NCI-H748 (cell line): ENCODE measurements at regions not wholly inside any gene's neighbourhood (a gene's known extent, or its start where the extent isn't known, plus 50 kb on each side); places are given as distances from the start of the nearest gene placed in this dataset.
A peak's percentile ranks its signal among the peaks of the same experiment; 100 is the strongest.
"Not testable (repeated sequence)": the region's sequence is repeated elsewhere in the genome, so short reads cannot be mapped to it uniquely, and the experiment has no call there.

Source experiments
- DNase-seq: peaks from one replicate; lab custom pipeline; 2025; ENCODE audit not compliant: unreplicated experiment; lab: John Stamatoyannopoulos, UW

DNA sequence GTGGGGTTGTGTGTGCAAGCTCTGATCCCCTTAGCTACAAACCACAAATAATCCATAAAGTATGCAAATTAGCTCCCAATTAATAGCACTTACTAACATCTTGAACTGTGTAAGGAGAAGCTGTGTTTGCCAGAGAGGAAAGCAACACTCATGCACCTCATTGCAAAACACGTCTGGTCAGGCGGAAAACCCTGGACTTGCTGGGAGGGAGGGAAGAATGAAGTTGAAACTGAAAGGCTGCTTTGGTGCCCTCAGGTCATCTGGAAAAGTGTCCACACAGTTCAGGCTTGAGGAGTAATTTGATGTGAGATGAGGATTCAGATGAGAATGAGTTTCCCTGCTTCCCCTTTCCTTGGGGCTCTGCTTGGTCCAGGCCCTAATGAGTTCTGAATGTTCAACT lies 185.5 kb upstream of the ANKRD28 start:
- DNase-seq: no peak

DNA sequence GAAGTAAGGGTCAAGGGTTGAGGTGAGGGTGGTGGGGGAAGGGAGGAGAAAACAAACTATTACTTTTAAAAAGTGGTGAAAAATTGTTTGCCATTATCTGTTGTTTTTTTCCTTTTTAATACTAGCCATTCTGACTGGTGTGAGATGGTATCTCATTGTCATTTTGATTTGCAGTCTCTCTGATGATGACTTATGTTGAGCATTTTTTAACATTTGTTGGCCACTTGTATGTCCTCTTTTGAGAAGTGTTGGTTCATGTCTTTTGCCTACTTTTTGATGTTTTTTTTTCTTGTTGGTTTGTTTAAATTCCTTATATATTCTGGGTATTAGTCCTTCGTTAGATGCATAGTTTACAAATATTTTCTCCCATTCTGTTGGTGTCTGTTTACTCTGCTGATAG lies 185.9 kb upstream of the ANKRD28 start:
- no peak for DNase-seq

DNA sequence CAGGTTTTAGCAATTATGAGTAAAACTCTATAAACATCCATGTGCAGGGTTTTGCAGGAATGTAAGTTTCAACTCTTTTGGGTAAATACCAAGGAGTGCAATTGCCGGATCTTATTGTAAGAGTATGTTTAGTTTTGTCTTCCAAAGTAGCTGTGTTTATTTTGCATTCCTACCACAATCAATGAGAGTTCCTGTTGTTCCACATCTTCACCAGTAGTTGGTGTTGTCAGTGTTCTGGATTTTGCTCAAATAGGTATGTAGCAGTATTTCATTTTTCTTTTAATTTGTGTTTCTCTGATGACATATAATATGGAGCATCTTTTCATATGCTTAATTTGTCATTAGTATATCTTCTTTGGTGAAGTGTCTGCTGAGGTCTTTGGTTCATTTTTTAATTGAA lies 185.1 kb upstream of the GALNT15 start:
- DNase-seq: no peak

DNA sequence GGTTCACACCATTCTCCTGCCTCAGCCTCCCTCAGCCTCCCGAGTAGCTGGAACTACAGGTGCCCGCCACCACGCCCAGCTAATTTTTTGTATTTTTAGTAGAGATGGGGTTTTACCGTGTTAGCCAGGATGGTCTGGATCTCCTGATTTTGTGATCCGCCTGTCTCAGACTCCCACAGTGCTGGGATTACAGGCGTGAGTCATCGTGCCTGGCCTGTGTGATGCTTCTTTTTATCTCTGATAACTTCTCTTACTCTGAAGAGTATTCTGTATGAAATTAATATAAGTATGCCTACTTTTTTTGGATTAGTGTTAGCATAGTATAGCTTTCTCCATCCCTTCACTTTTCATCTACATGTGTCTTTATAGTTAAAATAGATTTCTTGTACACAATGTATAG lies 180.8 kb upstream of the GALNT15 start:
- DNase-seq: not testable (repeated sequence)

DNA sequence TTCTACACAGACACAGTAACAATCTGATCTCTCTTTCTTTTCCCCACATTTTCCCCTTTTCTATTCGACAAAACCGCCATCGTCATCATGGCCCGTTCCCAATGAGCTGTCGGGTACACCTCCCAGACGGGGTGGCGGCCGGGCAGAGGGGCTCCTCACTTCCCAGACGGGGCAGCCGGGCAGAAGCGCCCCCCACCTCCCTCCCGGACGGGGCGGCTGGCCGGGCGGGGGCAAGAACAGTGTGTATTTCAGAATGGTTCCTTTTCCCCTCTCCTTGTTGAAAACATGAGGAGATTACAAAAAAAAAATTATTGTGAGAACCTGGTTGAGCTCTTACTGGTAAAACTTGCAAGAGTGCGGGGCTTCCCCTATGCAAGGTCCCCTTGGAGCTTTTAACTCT lies 178.0 kb upstream of the GALNT15 start:
- not testable (repeated sequence) for DNase-seq

DNA sequence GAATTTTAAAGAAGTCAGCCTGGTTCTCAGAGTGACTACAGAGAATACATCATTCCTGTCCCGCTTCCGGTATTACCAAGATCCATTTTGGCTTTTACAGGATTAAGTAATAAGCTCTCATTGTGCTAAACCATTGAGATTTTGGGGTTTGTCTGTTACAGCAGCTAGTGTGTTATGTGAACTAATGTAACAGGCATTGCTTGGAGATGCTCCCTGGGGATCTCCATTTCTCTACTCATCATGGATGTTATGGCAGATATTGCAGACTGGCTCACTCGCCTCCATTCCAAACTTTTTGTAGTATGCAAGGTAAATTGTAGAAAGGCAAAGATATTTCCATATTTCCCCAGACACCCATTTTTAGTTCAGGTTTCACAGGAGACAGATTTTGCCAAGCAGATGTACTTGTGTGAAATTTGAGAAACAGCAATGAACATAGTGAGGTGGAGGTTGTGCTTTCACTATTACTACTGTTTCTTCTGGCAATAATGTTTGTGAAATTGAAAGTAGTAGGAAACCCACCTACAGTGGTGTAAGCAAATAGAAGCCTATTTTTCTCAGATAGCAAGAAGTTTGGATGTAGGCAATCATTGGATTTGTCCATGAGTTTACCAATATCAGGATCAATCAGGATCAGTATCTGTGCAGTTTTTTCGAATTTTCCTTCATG lies 177.1 kb upstream of the GALNT15 start:
- no peak for DNase-seq

DNA sequence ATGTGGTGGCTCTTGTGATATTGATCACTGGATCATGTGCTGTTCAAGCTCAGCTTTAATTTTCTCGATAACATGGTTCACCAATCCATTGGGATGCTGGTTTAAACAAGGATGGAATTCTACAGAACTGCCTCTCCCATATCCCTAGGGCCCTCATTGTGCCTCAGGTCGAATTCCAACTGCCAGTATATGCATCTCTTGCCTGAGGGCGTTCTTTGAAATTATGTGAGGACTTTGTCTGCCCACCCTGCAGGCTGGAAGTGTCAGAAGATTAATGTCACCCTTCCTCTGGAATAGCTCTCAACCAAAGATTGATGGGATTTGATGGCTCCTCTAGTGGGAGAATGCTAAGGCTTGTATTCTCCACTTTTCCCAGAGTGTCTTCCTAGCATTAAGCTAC lies 175.6 kb upstream of the GALNT15 start:
- DNase-seq: no peak

DNA sequence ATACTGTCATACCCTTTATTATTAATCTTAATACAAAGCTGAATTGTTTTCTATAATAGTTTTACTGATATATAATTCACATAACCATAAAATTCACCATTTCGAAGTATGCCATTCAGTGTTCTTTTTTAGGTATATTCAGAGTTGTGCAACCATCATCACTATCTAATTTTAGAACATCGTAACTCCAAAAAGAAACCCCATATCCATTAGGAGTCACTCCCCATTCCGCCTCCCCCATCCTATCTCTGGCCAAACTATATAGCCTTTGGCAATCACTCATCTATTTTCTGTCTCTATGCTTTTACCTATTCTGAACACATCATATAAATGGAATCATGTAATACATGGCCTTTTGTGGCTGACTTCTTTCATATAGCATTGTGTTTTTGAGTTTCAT lies 169.7 kb upstream of the GALNT15 start:
- no peak for DNase-seq

DNA sequence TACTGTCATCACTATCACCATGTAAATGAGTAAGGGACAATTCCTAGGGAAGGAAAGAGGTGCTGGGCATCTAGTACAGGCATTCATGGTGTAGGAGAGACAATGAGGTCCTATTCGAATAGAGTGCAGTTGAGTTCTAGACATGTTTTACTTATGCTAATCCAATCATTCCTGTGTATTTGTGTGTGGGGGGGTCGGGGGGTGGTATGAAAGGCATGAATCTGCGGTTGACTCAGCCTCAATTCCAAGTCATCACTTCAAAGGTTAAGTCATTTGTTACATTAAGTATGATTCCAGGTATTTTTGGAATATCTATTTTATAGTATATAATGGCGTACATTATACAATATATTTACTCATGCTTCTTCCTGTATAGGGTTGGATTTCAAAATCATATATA lies 163.1 kb upstream of the GALNT15 start:
- no peak for DNase-seq

DNA sequence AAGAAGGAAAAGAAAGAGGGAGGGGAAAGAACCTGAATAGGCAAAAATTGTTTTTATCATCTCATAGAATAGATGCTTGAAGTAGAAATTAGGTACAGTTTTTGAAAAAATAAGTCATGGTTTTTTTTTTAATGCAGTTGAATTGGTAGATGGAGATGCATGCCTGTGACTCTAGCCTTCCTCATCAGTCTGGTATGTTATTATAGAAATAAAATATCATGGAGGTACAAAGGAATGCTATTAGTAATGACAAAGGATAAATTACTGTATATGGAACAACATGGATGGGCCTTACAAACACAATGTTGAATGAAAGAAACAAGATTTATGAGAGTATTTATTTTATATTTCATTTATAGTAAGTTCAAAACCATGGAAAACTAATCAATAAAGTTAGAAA lies 162.4 kb upstream of the GALNT15 start:
- DNase-seq: no peak

DNA sequence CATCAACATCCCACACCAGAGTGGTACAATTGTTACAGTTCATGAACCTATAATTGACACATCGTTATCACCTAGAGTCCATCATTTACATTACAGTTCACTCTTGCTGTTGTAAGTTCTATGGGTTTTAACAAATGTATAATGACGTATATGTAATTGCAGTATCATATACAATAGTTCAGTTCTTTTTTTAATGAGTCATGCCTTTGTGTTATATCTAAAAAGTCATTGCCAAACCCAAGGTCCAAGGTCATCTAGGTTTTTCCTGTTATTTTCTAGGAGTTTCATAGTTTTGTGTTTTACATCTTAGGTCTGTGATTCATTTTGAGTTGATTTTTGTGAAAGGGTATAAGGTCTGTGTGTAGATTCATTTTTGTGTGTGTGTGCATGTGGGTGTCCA lies 160.9 kb upstream of the GALNT15 start:
- DNase-seq: no peak

DNA sequence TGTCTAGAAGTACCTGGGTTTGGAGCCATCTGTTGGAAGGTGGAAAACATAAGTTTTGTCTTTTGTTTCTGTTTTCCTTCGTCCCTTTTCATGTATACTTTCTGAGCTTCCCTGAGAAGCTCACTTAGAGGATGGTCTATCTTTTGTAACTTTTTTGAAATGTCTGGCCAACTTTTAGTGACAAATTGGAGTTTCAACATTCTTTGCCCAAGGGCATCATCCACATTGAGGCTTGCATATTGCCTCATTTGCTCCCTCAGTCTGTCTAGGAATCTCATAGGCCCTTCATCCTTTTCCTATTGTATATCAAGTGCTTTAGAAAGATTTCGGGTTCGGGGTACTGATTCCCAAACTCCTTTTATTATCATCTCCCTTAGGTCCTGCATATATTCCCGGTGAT lies 152.7 kb upstream of the GALNT15 start:
- DNase-seq: not testable (repeated sequence)

DNA sequence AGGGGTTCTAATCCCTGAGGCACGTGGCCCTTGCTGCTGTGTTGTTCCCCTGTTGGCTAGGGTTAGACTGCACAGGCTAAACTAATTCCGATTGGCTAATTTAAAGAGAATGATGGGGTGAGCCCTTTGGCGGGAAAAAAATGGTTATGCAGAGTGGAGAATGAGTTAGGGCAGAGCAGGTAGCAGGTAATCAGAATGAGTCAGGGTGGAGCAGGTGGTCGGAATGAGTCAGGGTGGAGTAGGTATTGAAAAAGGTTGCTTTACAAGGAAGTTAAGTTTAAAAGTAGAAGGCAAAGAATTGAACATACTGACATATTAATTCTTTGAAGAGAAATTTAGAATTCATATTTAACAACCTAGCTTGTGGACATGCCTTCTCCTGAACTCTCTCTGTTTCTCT lies 150.6 kb upstream of the GALNT15 start:
- not testable (repeated sequence) for DNase-seq

DNA sequence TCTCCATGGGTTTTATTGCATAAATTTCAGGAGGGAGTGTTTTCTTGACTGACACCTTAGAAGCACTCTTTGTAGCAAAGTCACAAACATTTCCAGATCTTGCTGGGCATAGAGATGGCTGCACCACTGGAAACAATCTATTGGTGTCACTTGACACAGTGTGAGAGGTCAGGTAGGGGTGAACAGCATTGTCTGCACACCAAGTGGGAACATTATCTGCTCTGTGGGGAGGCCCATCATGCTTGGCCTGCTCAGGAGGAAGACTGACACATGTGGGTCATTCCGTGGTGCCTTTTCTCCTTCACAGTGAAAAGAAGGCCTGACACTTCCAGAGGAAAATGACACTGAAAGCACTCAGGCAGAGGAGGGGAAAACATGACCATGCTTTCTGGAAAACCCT lies 149.9 kb upstream of the GALNT15 start:
- no peak for DNase-seq

DNA sequence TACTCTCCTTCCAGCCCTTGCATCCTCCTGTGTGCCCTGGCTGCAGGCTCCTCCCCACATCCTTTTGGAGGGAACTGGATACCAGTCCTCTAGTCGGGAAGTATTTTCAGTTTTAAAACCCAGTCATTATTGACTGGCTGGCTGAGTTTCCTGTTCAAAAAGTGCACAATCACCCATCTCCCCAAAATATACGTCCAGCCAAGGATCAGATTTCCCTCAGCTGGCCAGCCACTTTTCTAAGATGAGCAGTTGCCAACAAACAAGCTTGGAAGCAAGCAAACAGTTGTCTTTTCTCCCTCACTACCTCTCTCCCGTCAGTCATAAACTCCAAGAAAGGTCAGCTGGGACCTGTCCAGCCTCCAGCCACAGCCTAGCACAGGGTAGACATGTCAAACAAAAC lies 147.7 kb upstream of the GALNT15 start:
- DNase-seq: no peak

DNA sequence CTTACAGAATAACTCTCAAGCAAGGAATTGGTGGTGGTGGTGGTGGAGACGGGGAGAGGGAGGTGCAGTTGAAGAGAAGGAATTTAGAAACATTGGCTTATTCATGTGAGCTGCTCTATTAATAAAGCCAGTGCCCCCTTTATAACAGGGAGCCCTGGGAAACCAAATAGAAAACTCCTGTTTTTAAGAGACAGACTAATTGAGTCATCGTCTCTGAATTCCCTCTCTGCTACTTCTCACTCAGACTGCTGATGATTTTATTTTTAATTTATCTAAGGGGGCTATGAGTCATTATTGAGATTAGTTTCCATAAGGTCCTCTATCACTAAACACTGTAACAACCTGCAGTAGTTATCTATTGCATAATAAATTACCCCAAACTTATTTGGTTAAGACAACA lies 145.9 kb upstream of the GALNT15 start:
- DNase-seq: no peak

DNA sequence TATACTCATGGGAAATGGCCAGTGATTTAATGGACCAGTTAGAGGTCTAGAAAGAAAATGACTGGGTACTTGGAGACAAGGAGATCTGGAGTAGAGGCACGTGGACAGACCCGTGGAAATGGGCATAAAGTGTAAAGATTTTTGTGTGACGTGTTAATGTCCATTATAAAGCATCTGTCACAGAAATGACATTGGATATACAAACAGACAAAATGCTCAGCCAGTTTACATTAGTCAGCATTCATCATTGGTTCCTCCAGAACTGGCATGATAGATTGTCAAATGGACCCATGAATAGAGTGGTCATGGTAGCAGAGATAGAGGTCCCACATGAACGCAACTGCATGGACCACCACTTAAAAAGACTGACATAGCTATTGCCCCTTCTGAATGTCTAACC lies 144.1 kb upstream of the GALNT15 start:
- no peak for DNase-seq

DNA sequence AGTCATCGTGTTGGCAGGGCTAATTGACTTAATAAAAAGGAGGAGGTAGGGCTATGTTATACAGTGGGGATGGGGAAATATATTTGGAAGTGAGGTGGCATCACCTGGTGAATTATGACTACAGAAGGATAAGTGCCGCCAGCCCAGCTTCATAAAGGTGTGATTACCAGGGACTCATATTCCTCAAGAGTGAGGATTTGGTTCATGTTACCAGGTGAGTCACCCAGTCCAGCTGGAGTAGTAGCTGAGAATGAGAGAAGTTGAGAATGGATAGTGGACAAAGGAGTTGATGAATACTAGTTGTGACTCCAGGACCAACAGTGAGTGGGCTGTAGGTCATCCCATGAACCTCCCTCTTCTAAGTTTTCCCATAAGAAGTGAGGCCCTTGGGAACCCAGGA lies 143.0 kb upstream of the GALNT15 start:
- DNase-seq: no peak

DNA sequence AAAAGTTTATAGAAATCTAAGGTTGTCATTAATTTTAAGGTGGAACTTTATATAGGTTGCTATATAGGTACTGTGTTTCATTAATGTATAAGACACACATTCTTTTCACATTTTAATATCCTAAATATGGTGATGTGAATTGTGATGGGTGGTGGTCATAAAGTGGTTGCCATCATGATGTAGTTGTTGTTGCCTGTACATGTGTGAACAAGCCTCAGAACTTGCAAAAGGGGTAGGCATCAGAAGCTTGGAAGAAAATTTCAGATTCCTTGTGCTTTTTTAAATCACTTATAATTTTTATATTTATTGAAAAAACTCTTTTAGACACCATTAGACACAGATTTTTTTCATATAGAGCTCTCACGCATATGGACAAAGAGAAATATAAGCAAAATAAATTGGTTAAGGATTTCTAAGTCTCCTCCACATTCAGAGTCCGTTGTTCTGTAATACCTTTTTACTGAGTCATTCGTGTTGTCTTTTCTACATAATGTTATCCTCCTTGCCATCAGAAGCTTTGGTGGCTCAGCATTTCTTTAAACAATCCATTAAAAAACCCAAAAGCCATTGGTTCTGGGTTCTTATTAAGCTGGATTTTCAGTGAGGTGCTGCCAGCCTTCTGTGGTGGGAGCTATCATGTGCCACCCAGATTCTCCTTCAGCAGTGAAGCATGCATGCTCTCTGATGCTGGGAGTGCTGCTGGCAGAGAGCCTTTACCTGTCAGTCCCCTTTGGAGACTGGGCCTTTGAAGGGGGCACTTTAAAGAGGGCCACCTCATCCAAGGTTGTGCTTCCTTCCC lies 140.4 kb upstream of the GALNT15 start:
- DNase-seq: no peak

DNA sequence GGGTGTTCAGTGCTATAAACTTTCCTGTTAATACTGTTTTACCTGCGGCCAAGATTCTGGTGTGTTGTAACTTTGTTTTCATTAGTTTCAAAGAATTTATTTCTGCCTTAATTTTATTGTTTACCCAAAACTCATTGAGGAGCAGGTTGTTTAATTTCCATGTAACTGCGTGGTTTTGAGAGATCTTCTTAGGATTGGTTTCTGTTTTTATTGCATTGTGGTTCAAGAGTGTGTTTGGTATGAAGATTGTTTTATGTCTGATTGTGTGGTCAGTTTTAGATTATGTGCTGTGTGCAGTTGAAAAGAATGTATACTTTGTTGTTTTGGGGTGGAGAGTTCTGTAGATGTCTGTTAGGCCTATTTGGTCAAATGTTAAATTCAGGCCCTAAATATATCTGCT lies 133.5 kb upstream of the GALNT15 start:
- no peak for DNase-seq

DNA sequence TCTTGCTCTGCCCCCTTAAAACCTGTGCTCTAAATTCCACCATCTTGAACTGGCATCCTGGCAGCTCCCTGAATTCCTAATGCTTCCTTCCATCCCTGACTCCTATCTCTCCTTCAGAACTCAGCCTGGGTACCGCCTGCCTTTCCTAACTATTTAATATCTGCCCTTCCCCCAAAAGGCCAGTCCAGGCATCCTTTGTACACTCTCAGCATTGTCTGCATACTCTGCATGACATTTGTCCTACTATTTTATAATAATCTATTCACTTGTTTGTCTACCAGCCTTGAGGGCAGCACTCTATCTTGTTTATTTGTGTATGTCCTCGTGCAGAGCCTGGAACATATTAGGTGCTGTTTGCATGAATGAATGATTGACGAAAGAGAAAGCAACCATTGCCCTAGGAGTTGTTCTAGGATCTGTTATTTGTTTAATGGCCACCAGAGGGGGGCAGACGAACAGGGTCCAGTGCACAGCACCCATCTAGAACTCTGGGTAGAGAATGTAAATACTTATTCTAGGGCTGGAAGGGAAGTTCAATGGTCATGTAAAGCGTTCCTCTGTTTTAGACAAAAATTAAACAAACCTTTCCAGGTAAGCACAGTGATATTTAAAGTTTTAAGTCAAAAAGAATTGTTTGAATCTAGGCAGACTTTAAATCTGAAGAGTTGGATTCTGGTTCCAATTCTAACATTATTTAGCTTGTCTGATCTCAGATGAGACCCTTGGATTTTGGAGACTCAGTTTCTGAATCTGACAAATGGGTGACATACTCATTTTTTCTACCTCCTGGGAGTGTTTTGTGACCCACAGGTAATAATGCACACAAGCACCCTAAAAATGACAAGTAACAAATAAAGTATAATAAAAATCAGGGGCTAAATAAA lies 125.8 kb upstream of the GALNT15 start:
- DNase-seq: peak; percentile 42
